Keratinocyte (primary cell): ENCODE measurements at regions not wholly inside any gene's neighbourhood (a gene's known extent, or its start where the extent isn't known, plus 50 kb on each side); places are given as distances from the start of the nearest gene placed in this dataset.

Source experiments
- DNase-seq: peaks from one replicate; pipeline ENCODE4 v3.0.0-alpha.2; 2011; ENCODE audit warnings: low read depth, missing footprints, low spot score
- FAIRE-seq: peaks from 2 replicates; lab custom pipeline; 2011; peaks lifted over from hg19 to GRCh38; lab: Jason Lieb, UNC
- H2AFZ ChIP-seq: 2 replicates; pipeline ENCODE4 v1.6.0; 2012; ENCODE audit warnings: low read length, control low read depth, inconsistent platforms; ENCODE audit not compliant: control insufficient read depth
- H3K27ac ChIP-seq: 2 replicates; pipeline ENCODE4 v1.5.1; 2011; ENCODE audit warnings: low read length; ENCODE audit not compliant: control insufficient read depth, insufficient read depth
- H3K27me3 ChIP-seq: 3 replicates; pipeline ENCODE4 v1.6.0; 2011; ENCODE audit warnings: low read length; ENCODE audit not compliant: control insufficient read depth, insufficient read depth; ENCODE audit errors: extremely low read depth
- H3K36me3 ChIP-seq, 2 experiments: 2 replicates in 1 of 2; 3 replicates in 1 of 2; pipeline ENCODE4 v1.5.1; 2011; ENCODE audit warnings: low read length in 2 of 2, mild to moderate bottlenecking in 1 of 2; ENCODE audit not compliant: control insufficient read depth in 2 of 2, insufficient read depth in 2 of 2; ENCODE audit errors: extremely low read depth in 1 of 2
- H3K4me1 ChIP-seq: 3 replicates; pipeline ENCODE4 v1.5.1; 2011; ENCODE audit warnings: low read length; ENCODE audit not compliant: control insufficient read depth, insufficient read depth; ENCODE audit errors: extremely low read depth
- H3K4me2 ChIP-seq: 3 replicates; pipeline ENCODE4 v1.6.0; 2011; ENCODE audit warnings: low read depth, low read length; ENCODE audit not compliant: control insufficient read depth, insufficient read depth; ENCODE audit errors: extremely low read depth
- H3K4me3 ChIP-seq, 3 experiments: fragments of 200-600 bp in 1 of 3; sonication (generic) in 1 of 3; 2 replicates in 2 of 3; 3 replicates in 1 of 3; pipeline ENCODE4 v1.5.1; 2011 to 2016; ENCODE audit warnings: low read length in 3 of 3, mild to moderate bottlenecking in 3 of 3, control low read depth in 2 of 3, inconsistent platforms in 1 of 3, low read depth in 1 of 3, mixed read lengths in 1 of 3, mixed run types in 1 of 3, moderate library complexity in 1 of 3; ENCODE audit not compliant: control insufficient read depth in 2 of 3, insufficient read depth in 2 of 3; ENCODE audit errors: extremely low read depth in 1 of 3
- H3K79me2 ChIP-seq: 2 replicates; pipeline ENCODE4 v1.6.0; 2012; ENCODE audit warnings: low read length; ENCODE audit not compliant: control insufficient read depth, insufficient read depth
- H3K9ac ChIP-seq: 3 replicates; pipeline ENCODE4 v1.6.0; 2011; ENCODE audit warnings: low read length; ENCODE audit not compliant: control insufficient read depth, insufficient read depth; ENCODE audit errors: extremely low read depth
- H3K9me1 ChIP-seq: 3 replicates; pipeline ENCODE4 v1.6.0; 2011; ENCODE audit warnings: low read length; ENCODE audit not compliant: control insufficient read depth, insufficient read depth; ENCODE audit errors: extremely low read depth
- H3K9me3 ChIP-seq: 2 replicates; pipeline ENCODE4 v1.5.1; 2012; ENCODE audit warnings: low read depth, low read length; ENCODE audit not compliant: control insufficient read depth
- H4K20me1 ChIP-seq: 3 replicates; pipeline ENCODE4 v1.6.0; 2011; ENCODE audit warnings: low read length; ENCODE audit not compliant: control insufficient read depth, insufficient read depth; ENCODE audit errors: extremely low read depth
- EZH2 ChIP-seq: IDR thresholded peaks from one replicate; pipeline ENCODE4 v1.6.1; 2012; ENCODE audit warnings: inconsistent platforms, mild to moderate bottlenecking, low read length, moderate library complexity
- dilution Hi-C: fragments of 300-500 bp; cut with MboI; formaldehyde crosslinking; loops from one replicate; pipeline ENCODE4 v1.7.0; 2020; ENCODE audit warnings: low sequenced_read_pairs; ENCODE audit not compliant: extremely low pct_ligation_motif_present
- TF ChIP-seq, protein P1 (sequence below), 3 experiments: IDR thresholded peaks in 1 of 3; conservative IDR thresholded peaks in 1 of 3; optimal IDR thresholded peaks in 1 of 3; 2 replicates in 2 of 3; 3 replicates in 1 of 3; pipeline versions ENCODE3 to v1.5.1; 2011; ENCODE audit warnings: low read length in 3 of 3, mild to moderate bottlenecking in 3 of 3, moderate library complexity in 2 of 3, control low read depth in 1 of 3, inconsistent platforms in 1 of 3; ENCODE audit not compliant: insufficient read depth in 2 of 3; ENCODE audit errors: extremely low read depth in 1 of 3

- H3K4me2 ChIP-seq = no peak overlapping the region
- no peak overlapping the region for H2AFZ ChIP-seq
- no peaks in the 10 kb centered on the region for H3K4me1 ChIP-seq
- H3K9me3 ChIP-seq = no peaks in the 10 kb centered on the region
- no peak for DNase-seq
- dilution Hi-C loops = no loop called here
- H3K79me2 ChIP-seq = no peaks in the 10 kb centered on the region
- no peak overlapping the region for H3K27ac ChIP-seq
- H4K20me1 ChIP-seq = no peaks in the 10 kb centered on the region
- TF ChIP-seq EZH2 = no peak
- TF ChIP-seq, protein P1, sequence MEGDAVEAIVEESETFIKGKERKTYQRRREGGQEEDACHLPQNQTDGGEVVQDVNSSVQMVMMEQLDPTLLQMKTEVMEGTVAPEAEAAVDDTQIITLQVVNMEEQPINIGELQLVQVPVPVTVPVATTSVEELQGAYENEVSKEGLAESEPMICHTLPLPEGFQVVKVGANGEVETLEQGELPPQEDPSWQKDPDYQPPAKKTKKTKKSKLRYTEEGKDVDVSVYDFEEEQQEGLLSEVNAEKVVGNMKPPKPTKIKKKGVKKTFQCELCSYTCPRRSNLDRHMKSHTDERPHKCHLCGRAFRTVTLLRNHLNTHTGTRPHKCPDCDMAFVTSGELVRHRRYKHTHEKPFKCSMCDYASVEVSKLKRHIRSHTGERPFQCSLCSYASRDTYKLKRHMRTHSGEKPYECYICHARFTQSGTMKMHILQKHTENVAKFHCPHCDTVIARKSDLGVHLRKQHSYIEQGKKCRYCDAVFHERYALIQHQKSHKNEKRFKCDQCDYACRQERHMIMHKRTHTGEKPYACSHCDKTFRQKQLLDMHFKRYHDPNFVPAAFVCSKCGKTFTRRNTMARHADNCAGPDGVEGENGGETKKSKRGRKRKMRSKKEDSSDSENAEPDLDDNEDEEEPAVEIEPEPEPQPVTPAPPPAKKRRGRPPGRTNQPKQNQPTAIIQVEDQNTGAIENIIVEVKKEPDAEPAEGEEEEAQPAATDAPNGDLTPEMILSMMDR (optimal IDR thresholded peaks at IDR 0.05 in 1 of 3, IDR thresholded peaks at IDR 0.05 in 1 of 3, conservative IDR thresholded peaks at IDR 0.05 in 1 of 3; ENCODE audit: extremely low read depth in 1 of 3, insufficient read depth in 2 of 3, low read length in 3 of 3) = no peak
- no peaks in the 10 kb centered on the region for H3K27me3 ChIP-seq
- FAIRE-seq = no peak
- H3K9ac ChIP-seq = no peak overlapping the region
- no peaks in the 10 kb centered on the region for H3K36me3 ChIP-seq
- no peaks in the 10 kb centered on the region for H3K9me1 ChIP-seq
- H3K4me3 ChIP-seq = no peak overlapping the region
These were observed 135.6 kb downstream of the BOD1 start for GRCh38 chr5:173480896-173481295.

- Histone ChIP-seq H3K9me1 (no peaks in the 10 kb centered on the region), H3K4me1 (no peaks in the 10 kb centered on the region), H3K9me3 (no peaks in the 10 kb centered on the region), H2AFZ (no peak overlapping the region), H3K4me3 (no peak overlapping the region), H4K20me1 (no peaks in the 10 kb centered on the region), H3K27ac (no peak overlapping the region), H3K27me3 (no peaks in the 10 kb centered on the region), H3K9ac (no peak overlapping the region), H3K36me3 (no peaks in the 10 kb centered on the region), H3K4me2 (no peak overlapping the region), H3K79me2 (no peaks in the 10 kb centered on the region)
- dilution Hi-C loops = no loop called here
- DNase-seq = no peak
- no peak for FAIRE-seq
- TF ChIP-seq, protein P1 (optimal IDR thresholded peaks at IDR 0.05 in 1 of 3, IDR thresholded peaks at IDR 0.05 in 1 of 3, conservative IDR thresholded peaks at IDR 0.05 in 1 of 3; ENCODE audit: extremely low read depth in 1 of 3, insufficient read depth in 2 of 3, low read length in 3 of 3) = no peak
- no peak for TF ChIP-seq EZH2
These were observed 136.7 kb downstream of the BOD1 start for GRCh38 chr5:173479711-173480110.
